OCI-LY3 (cell line): ENCODE measurements at regions not wholly inside any gene's neighbourhood (a gene's known extent, or its start where the extent isn't known, plus 50 kb on each side); places are given as distances from the start of the nearest gene placed in this dataset.

ENCODE experiments used
- EZH2phosphoT487 ChIP-seq: fragments of 200-600 bp; shearing (Covaris generic); IDR thresholded peaks from 2 replicates; pipeline ENCODE4 v1.6.1; 2018; ENCODE audit warnings: antibody characterized with exemption, mixed run types, low read depth
- TF ChIP-seq, protein P1 (sequence below): fragments of 200-600, 300-600 bp; sonication (generic); IDR thresholded peaks from 2 replicates; pipeline ENCODE4 v1.5.1; 2014; ENCODE audit warnings: antibody characterized with exemption, low read length, low read depth

DNA sequence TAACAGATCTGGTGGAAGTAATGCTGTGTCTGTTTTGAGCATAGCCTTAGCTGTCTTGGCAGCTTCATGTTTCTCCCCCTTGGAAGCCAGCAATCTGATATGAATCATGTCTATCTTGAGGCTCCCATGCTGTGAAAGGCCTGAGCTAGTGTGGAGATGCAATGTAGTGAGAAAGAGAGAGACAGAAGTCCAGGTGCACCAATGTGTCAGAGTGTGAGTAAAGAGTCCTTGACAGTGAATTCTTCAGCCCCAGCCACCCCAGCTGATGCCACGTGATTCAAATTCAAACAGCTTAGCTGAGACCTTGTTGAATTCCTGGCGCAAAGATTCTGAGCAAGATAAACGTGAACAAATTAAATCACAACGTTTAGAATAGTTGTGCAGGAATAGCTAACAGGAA lies 704.2 kb downstream of the EDEM1 start:
- TF ChIP-seq, protein P1, sequence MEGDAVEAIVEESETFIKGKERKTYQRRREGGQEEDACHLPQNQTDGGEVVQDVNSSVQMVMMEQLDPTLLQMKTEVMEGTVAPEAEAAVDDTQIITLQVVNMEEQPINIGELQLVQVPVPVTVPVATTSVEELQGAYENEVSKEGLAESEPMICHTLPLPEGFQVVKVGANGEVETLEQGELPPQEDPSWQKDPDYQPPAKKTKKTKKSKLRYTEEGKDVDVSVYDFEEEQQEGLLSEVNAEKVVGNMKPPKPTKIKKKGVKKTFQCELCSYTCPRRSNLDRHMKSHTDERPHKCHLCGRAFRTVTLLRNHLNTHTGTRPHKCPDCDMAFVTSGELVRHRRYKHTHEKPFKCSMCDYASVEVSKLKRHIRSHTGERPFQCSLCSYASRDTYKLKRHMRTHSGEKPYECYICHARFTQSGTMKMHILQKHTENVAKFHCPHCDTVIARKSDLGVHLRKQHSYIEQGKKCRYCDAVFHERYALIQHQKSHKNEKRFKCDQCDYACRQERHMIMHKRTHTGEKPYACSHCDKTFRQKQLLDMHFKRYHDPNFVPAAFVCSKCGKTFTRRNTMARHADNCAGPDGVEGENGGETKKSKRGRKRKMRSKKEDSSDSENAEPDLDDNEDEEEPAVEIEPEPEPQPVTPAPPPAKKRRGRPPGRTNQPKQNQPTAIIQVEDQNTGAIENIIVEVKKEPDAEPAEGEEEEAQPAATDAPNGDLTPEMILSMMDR = no peak
- TF ChIP-seq EZH2phosphoT487 = no peak
